Body of pancreas (tissue), 4 donors: ENCODE measurements at regions not wholly inside any gene's neighbourhood (a gene's known extent, or its start where the extent isn't known, plus 50 kb on each side); places are given as distances from the start of the nearest gene placed in this dataset.
"Not testable (repeated sequence)": the region's sequence is repeated elsewhere in the genome, so short reads cannot be mapped to it uniquely, and the experiment has no call there.

Experiments used
- CTCF ChIP-seq, 7 experiments: fragments of 450-650 bp in 4 of 7; fragments of 200-600 bp in 3 of 7; sonication (generic) in 3 of 7; IDR thresholded peaks; one replicate each; pipeline ENCODE4 v1.5.1; 2016 to 2019; ENCODE audit warnings: antibody characterized with exemption in 7 of 7
- POLR2A ChIP-seq, 3 donors: fragments of 450-650 bp; IDR thresholded peaks; one replicate each; pipeline ENCODE4 v1.6.1; 2016; ENCODE audit warnings: antibody characterized with exemption in 3 of 3, mild to moderate bottlenecking in 2 of 3

GRCh38 chr10:59975918-59976317 is 69.6 kb upstream of the CCDC6 start:
- TF ChIP-seq POLR2A, CTCF (IDR thresholded peaks at IDR 0.05): not testable (repeated sequence)
